ENCODE measurements at regions not wholly inside any gene's neighbourhood (a gene's known extent, or its start where the extent isn't known, plus 50 kb on each side); places are given as distances from the start of the nearest gene placed in this dataset.

DNA sequence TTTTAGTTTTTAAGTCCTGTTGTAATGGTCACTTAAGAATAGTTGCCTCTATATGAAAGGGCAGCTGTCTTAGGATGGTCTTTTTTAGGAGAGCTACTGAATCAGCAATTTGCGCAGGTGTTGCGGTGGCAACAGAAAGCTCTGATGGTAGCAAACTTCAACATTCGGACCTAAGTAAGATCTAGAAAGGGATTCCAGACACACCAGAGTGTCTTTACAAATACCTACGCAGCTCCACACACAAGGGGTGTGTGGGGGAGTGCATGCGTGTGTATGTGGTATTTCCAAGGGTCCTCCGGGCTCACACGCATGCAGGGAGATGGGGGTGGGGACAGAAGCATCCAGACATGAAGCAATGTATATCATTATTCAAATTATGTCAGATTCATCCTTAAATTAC, 438.6 kb upstream of the MGMT start:
- Histone ChIP-seq H3K27ac (no peak overlapping the region), H3K36me3 (no peaks in the 10 kb centered on the region)
- TF ChIP-seq, protein P1, sequence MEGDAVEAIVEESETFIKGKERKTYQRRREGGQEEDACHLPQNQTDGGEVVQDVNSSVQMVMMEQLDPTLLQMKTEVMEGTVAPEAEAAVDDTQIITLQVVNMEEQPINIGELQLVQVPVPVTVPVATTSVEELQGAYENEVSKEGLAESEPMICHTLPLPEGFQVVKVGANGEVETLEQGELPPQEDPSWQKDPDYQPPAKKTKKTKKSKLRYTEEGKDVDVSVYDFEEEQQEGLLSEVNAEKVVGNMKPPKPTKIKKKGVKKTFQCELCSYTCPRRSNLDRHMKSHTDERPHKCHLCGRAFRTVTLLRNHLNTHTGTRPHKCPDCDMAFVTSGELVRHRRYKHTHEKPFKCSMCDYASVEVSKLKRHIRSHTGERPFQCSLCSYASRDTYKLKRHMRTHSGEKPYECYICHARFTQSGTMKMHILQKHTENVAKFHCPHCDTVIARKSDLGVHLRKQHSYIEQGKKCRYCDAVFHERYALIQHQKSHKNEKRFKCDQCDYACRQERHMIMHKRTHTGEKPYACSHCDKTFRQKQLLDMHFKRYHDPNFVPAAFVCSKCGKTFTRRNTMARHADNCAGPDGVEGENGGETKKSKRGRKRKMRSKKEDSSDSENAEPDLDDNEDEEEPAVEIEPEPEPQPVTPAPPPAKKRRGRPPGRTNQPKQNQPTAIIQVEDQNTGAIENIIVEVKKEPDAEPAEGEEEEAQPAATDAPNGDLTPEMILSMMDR (IDR thresholded peaks at IDR 0.05), result no peak

DNA sequence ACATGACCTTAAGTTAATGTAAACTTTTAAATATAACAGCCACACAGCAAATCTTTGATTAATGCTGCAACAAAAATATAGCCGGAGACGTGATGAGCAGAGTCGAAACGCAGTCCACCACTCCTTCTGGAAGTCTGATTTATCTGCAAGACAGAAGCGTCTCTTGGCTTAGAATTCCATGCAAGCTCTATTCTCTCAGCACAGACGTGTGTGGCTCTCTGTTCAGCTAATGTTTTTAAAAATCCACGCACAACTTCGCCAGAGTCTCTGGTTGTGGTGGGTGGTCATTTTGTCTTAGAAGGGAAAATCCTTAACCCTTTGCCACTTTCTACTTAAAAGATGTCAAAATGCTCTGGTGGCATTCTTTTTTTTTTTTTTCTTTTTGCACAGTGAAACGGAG, 438.0 kb upstream of the MGMT start:
- Histone ChIP-seq H3K27me3 (peaks cover 59% of the 10 kb centered on the region), H3K27ac (no peak overlapping the region), H3K4me3 (ENCODE audit: low read depth in 1 of 2, low read length in 1 of 2) (no peak overlapping the region), H3K36me3 (no peaks in the 10 kb centered on the region), H3K9me3 (no peaks in the 10 kb centered on the region), H3K4me1 (ENCODE audit: control insufficient read depth in 1 of 2, insufficient read depth in 1 of 2, low read depth in 1 of 2, low read length in 1 of 2) (no peaks in the 10 kb centered on the region)
- TF ChIP-seq, protein P1 (IDR thresholded peaks at IDR 0.05), result no peak

More for the DNA sequence above, 438.6 kb upstream of the MGMT start:
- Histone ChIP-seq H3K4me1 (ENCODE audit: control insufficient read depth in 1 of 2, insufficient read depth in 1 of 2, low read depth in 1 of 2, low read length in 1 of 2) (no peaks in the 10 kb centered on the region), H3K9me3 (no peaks in the 10 kb centered on the region), H3K4me3 (ENCODE audit: low read depth in 1 of 2, low read length in 1 of 2) (no peak overlapping the region), H3K27me3 (peaks cover 53% of the 10 kb centered on the region)

DNA sequence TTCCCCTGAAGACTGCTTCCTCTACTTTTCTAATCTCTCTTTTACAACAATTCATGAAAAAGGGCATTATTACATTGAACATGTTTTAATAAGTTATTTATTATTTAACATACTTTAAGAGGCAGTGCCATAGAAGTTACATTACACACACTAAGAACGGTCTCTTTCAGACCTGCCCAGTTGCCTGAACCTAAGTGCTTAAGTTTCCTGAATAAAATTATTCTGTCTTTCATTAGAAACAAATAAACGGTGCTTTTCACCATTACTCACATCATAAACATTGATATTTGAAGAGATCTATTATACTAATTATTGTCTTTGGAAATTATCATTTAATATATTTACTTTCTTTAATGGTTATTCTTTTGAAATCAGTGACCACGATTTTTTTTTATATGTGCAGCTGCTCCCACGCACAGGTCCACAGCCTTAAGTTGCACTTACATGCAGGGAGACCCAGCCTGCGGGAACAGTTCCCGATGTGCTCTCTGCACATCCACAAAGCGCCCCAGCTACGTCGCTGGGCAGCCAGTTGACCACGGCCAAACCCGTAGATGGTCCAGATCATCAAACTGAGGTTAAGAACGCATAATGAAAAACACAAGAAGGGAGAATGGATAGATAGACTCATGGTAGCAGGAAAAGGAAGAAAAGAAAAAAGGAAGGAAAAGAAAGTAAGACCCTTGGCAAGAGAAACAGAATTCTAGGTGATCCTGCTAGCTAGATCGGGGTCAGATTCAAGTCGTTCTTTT, 437.0 kb upstream of the MGMT start:
- Histone ChIP-seq H3K27me3 (peaks cover 69% of the 10 kb centered on the region), H3K27ac (no peak overlapping the region), H3K4me3 (ENCODE audit: low read depth in 1 of 2, low read length in 1 of 2) (no peak overlapping the region), H3K36me3 (no peaks in the 10 kb centered on the region), H3K9me3 (no peaks in the 10 kb centered on the region), H3K4me1 (ENCODE audit: control insufficient read depth in 1 of 2, insufficient read depth in 1 of 2, low read depth in 1 of 2, low read length in 1 of 2) (no peaks in the 10 kb centered on the region)
- TF ChIP-seq, protein P1 (IDR thresholded peaks at IDR 0.05), result no peak

DNA sequence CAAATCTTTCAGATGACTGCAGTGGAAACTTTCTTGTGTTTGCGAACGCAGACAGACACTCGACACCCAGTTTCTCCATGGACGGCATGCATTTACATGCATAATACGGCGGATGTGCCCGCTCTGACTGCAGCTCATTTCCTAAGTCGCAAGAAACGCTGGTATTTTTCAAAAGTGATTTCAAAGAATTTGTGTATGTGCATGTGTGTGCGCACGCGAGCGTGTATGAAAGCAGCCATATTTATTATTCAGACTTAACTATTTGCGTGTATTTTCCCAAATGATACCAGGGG, 436.5 kb upstream of the MGMT start:
- Histone ChIP-seq H3K27me3 (peaks cover 74% of the 10 kb centered on the region), H3K36me3 (no peaks in the 10 kb centered on the region)

DNA sequence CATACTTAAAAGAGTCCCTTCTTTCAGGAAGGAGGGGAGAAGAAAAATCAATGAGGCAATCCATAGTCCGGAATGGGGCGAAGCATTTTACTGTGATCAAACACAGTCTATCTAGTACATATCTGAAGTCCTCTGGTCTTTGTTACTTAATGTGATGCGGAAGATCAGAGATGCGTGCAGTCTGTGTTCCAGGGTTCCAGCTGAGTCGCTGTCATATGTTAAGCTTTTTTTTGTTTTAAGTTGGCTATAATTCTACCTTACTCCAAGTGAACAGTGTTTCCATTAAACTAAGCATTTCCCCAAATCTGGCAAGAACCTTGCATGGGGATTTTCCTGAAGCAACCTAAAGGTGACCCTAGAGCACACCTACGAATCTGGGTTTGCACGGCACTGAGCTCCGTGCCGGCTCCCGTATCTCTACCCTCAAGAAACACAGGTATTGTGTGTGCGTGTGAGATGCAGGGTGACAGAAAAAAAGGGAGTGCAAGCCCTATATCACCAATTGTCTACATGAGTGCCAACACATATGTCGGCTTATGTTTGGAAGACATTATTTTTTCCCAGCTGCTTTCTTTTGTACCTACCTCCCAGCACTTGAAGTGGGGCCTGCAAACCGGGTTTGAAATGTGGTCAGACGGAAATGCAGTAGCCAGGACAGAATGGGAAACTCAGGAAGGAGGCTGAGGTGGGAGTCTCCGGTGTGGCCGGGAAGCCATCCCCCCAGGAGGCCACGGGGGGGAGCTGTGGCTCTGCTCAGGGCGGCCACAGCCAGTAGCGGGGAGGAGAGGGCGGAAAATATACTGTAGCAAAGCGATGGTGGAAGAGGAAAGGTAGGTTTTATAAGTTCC, 435.8 kb upstream of the MGMT start:
- H3K4me3 ChIP-seq (ENCODE audit: low read depth in 1 of 2, low read length in 1 of 2), result no peak overlapping the region
- H3K27ac ChIP-seq, result no peak overlapping the region
- H3K9me3 ChIP-seq, result no peaks in the 10 kb centered on the region
- H3K36me3 ChIP-seq, result no peaks in the 10 kb centered on the region
- H3K4me1 ChIP-seq (ENCODE audit: control insufficient read depth in 1 of 2, insufficient read depth in 1 of 2, low read depth in 1 of 2, low read length in 1 of 2), result no peaks in the 10 kb centered on the region
- TF ChIP-seq, protein P1 (IDR thresholded peaks at IDR 0.05), result no peak
- peaks cover 81% of the 10 kb centered on the region for H3K27me3 ChIP-seq

More for the DNA sequence above, 436.5 kb upstream of the MGMT start:
- H3K27ac ChIP-seq, result no peak overlapping the region
- H3K4me1 ChIP-seq (ENCODE audit: control insufficient read depth in 1 of 2, insufficient read depth in 1 of 2, low read depth in 1 of 2, low read length in 1 of 2), result no peaks in the 10 kb centered on the region
- no peak overlapping the region for H3K4me3 ChIP-seq (ENCODE audit: low read depth in 1 of 2, low read length in 1 of 2)
- no peaks in the 10 kb centered on the region for H3K9me3 ChIP-seq
- TF ChIP-seq, protein P1 (IDR thresholded peaks at IDR 0.05), result no peak
